ENCODE measurements at regions not wholly inside any gene's neighbourhood (a gene's known extent, or its start where the extent isn't known, plus 50 kb on each side); places are given as distances from the start of the nearest gene placed in this dataset.

- Mint-ChIP-seq H3K27me3 (ENCODE audit: unreplicated experiment) (no peaks in the 10 kb centered on the region), H3K9me3 (ENCODE audit: unreplicated experiment) (no peaks in the 10 kb centered on the region), H3K27ac (ENCODE audit: unreplicated experiment) (no peak overlapping the region), H3K4me1 (ENCODE audit: low read depth, unreplicated experiment) (no peaks in the 10 kb centered on the region), H3K36me3 (ENCODE audit: unreplicated experiment) (no peaks in the 10 kb centered on the region), H3K4me3 (ENCODE audit: unreplicated experiment) (no peak overlapping the region)
- DNase-seq = no peak
- TF ChIP-seq CTCF (IDR thresholded peaks at IDR 0.05; ENCODE audit: partially characterized antibody, unreplicated experiment) = no peak
Observed at GRCh38 chr11:15615398-15616096, 500.8 kb downstream of the INSC start.

GRCh38 chr11:15616130-15617105 is 501.7 kb downstream of the INSC start:
- DNase-seq = no peak
- Mint-ChIP-seq H3K4me3 (ENCODE audit: unreplicated experiment) (no peak overlapping the region), H3K9me3 (ENCODE audit: unreplicated experiment) (no peaks in the 10 kb centered on the region), H3K36me3 (ENCODE audit: unreplicated experiment) (no peaks in the 10 kb centered on the region), H3K4me1 (ENCODE audit: low read depth, unreplicated experiment) (no peaks in the 10 kb centered on the region), H3K27me3 (ENCODE audit: unreplicated experiment) (no peaks in the 10 kb centered on the region), H3K27ac (ENCODE audit: unreplicated experiment) (no peak overlapping the region)
- no peak for TF ChIP-seq CTCF (IDR thresholded peaks at IDR 0.05; ENCODE audit: partially characterized antibody, unreplicated experiment)

- DNase-seq = no peak
- no peaks in the 10 kb centered on the region for H3K36me3 Mint-ChIP-seq (ENCODE audit: unreplicated experiment)
- no peaks in the 10 kb centered on the region for H3K27me3 Mint-ChIP-seq (ENCODE audit: unreplicated experiment)
- no peak for TF ChIP-seq CTCF (IDR thresholded peaks at IDR 0.05; ENCODE audit: partially characterized antibody, unreplicated experiment)
- no peak overlapping the region for H3K4me3 Mint-ChIP-seq (ENCODE audit: unreplicated experiment)
- no peaks in the 10 kb centered on the region for H3K9me3 Mint-ChIP-seq (ENCODE audit: unreplicated experiment)
- no peaks in the 10 kb centered on the region for H3K4me1 Mint-ChIP-seq (ENCODE audit: low read depth, unreplicated experiment)
- no peak overlapping the region for H3K27ac Mint-ChIP-seq (ENCODE audit: unreplicated experiment)
Observed at GRCh38 chr11:15617126-15617525, 502.4 kb downstream of the INSC start.

- Mint-ChIP-seq H3K27ac (ENCODE audit: unreplicated experiment) (no peak overlapping the region), H3K4me1 (ENCODE audit: low read depth, unreplicated experiment) (no peaks in the 10 kb centered on the region), H3K27me3 (ENCODE audit: unreplicated experiment) (no peaks in the 10 kb centered on the region)
Observed at GRCh38 chr11:15618583-15619032, 503.9 kb downstream of the INSC start.

More at GRCh38 chr11:15618583-15619032, 503.9 kb downstream of the INSC start:
- DNase-seq = no peak
- Mint-ChIP-seq H3K9me3 (ENCODE audit: unreplicated experiment) (no peaks in the 10 kb centered on the region), H3K36me3 (ENCODE audit: unreplicated experiment) (no peaks in the 10 kb centered on the region), H3K4me3 (ENCODE audit: unreplicated experiment) (no peak overlapping the region)
- TF ChIP-seq CTCF (IDR thresholded peaks at IDR 0.05; ENCODE audit: partially characterized antibody, unreplicated experiment) = no peak

All from glutamatergic neuron (in vitro differentiated cells).